GM12892 (cell line): ENCODE measurements at regions not wholly inside any gene's neighbourhood (a gene's known extent, or its start where the extent isn't known, plus 50 kb on each side); places are given as distances from the start of the nearest gene placed in this dataset.

Source experiments
- POLR2A ChIP-seq: IDR thresholded peaks from 2 replicates; pipeline ENCODE4 v1.6.1; 2011; ENCODE audit warnings: low read depth, low read length, control low read depth
- TAF1 ChIP-seq: IDR thresholded peaks from 2 replicates; pipeline ENCODE4 v1.6.1; 2011; ENCODE audit warnings: low read depth, mild to moderate bottlenecking, control low read depth, low read length, borderline replicate concordance

- TF ChIP-seq POLR2A (no peak), TAF1 (no peak)
These were observed 235.7 kb upstream of the THBS1 start for GRCh38 chr15:39345176-39345575.
